ENCODE measurements at regions not wholly inside any gene's neighbourhood (a gene's known extent, or its start where the extent isn't known, plus 50 kb on each side); places are given as distances from the start of the nearest gene placed in this dataset.

GRCh38 chr3:21120826-21121225, 630.2 kb downstream of the ZNF385D start:
- TF ChIP-seq, protein P1, sequence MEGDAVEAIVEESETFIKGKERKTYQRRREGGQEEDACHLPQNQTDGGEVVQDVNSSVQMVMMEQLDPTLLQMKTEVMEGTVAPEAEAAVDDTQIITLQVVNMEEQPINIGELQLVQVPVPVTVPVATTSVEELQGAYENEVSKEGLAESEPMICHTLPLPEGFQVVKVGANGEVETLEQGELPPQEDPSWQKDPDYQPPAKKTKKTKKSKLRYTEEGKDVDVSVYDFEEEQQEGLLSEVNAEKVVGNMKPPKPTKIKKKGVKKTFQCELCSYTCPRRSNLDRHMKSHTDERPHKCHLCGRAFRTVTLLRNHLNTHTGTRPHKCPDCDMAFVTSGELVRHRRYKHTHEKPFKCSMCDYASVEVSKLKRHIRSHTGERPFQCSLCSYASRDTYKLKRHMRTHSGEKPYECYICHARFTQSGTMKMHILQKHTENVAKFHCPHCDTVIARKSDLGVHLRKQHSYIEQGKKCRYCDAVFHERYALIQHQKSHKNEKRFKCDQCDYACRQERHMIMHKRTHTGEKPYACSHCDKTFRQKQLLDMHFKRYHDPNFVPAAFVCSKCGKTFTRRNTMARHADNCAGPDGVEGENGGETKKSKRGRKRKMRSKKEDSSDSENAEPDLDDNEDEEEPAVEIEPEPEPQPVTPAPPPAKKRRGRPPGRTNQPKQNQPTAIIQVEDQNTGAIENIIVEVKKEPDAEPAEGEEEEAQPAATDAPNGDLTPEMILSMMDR (IDR thresholded peaks at IDR 0.05), result no peak
- TF ChIP-seq POLR2A (IDR thresholded peaks at IDR 0.05), result no peak
